ENCODE measurements at regions not wholly inside any gene's neighbourhood (a gene's known extent, or its start where the extent isn't known, plus 50 kb on each side); places are given as distances from the start of the nearest gene placed in this dataset.

DNA sequence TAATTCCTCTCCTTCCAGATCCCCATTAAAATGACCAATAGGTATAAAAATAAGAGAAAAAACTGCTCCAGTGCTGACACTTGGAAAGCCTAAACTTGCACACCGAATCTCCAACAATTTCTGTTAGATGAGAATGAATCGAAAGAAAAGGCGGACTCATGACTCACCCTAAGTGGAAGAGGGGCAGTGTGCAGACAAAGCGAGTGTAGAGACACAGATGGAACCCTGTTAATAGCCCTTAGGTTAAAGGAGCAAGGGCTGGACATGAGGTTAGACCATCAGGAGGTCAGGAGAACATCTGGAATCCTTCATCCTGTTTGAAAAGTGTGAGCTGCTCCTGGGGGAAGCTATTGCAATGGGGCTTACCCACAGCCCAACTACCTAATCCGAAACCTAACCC, 103.4 kb upstream of the GLI3 start:
- no peak for TF ChIP-seq POLR2A (IDR thresholded peaks at IDR 0.05)
- TF ChIP-seq, protein P1, sequence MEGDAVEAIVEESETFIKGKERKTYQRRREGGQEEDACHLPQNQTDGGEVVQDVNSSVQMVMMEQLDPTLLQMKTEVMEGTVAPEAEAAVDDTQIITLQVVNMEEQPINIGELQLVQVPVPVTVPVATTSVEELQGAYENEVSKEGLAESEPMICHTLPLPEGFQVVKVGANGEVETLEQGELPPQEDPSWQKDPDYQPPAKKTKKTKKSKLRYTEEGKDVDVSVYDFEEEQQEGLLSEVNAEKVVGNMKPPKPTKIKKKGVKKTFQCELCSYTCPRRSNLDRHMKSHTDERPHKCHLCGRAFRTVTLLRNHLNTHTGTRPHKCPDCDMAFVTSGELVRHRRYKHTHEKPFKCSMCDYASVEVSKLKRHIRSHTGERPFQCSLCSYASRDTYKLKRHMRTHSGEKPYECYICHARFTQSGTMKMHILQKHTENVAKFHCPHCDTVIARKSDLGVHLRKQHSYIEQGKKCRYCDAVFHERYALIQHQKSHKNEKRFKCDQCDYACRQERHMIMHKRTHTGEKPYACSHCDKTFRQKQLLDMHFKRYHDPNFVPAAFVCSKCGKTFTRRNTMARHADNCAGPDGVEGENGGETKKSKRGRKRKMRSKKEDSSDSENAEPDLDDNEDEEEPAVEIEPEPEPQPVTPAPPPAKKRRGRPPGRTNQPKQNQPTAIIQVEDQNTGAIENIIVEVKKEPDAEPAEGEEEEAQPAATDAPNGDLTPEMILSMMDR (IDR thresholded peaks at IDR 0.05): no peak
- TF ChIP-seq POLR2AphosphoS5 (IDR thresholded peaks at IDR 0.05): no peak
- no peak for TF ChIP-seq EP300 (IDR thresholded peaks at IDR 0.05)

Measured in gastroesophageal sphincter (tissue), 3 donors.